Spleen (tissue), 11 donors: ENCODE measurements at regions not wholly inside any gene's neighbourhood (a gene's known extent, or its start where the extent isn't known, plus 50 kb on each side); places are given as distances from the start of the nearest gene placed in this dataset.

ENCODE experiments used
- DNase-seq: peaks from one replicate; pipeline ENCODE4 v3.0.0-alpha.2; 2020
- H3K27ac ChIP-seq, 8 donors: fragments of 200-600 bp; sonication (generic) in 7 of 8; 1 replicate in 4 of 8; 2 replicates in 4 of 8; pipeline versions ENCODE4 v1.5.0 to v1.8.0; 2016 to 2021; ENCODE audit warnings: inconsistent platforms in 4 of 8, mild to moderate bottlenecking in 4 of 8, moderate library complexity in 1 of 8
- H3K27me3 ChIP-seq, 7 donors: fragments of 200-600 bp; sonication (generic) in 6 of 7; replicated peaks in 1 of 7; 1 replicate in 4 of 7; 2 replicates in 3 of 7; pipeline versions ENCODE4 v1.5.0 to v1.8.0; 2016 to 2021; ENCODE audit warnings: inconsistent platforms in 3 of 7, mild to moderate bottlenecking in 1 of 7
- H3K36me3 ChIP-seq, 6 donors: fragments of 200-600 bp; sonication (generic) in 5 of 6; 1 replicate in 4 of 6; 2 replicates in 2 of 6; pipeline versions ENCODE4 v1.5.0 to v1.8.0; 2016 to 2021; ENCODE audit warnings: inconsistent platforms in 2 of 6
- H3K4me1 ChIP-seq, 6 donors: fragments of 200-600 bp; sonication (generic) in 5 of 6; 1 replicate in 3 of 6; 2 replicates in 3 of 6; pipeline versions ENCODE4 v1.5.0 to v1.8.0; 2016 to 2021; ENCODE audit warnings: inconsistent platforms in 3 of 6
- H3K4me3 ChIP-seq, 8 donors: fragments of 200-600 bp; sonication (generic) in 7 of 8; 1 replicate in 4 of 8; 2 replicates in 4 of 8; pipeline versions ENCODE4 v1.5.0 to v1.8.0; 2016 to 2021; ENCODE audit warnings: inconsistent platforms in 4 of 8, mild to moderate bottlenecking in 4 of 8, moderate library complexity in 2 of 8
- H3K9me3 ChIP-seq, 8 donors: fragments of 200-600 bp; sonication (generic) in 7 of 8; 1 replicate in 4 of 8; 2 replicates in 4 of 8; pipeline versions ENCODE4 v1.5.0 to v1.8.0; 2016 to 2021; ENCODE audit warnings: inconsistent platforms in 4 of 8
- POLR2A ChIP-seq, 3 donors: fragments of 450-650 bp; IDR thresholded peaks; one replicate each; pipeline ENCODE4 v1.5.1; 2017; ENCODE audit warnings: antibody characterized with exemption in 3 of 3, mild to moderate bottlenecking in 1 of 3
- POLR2AphosphoS5 ChIP-seq, 3 donors: sonication (generic); formaldehyde crosslinking; IDR thresholded peaks; one replicate each; pipeline ENCODE4 v1.5.1; 2017; ENCODE audit warnings: antibody characterized with exemption in 3 of 3
- WGBS, 5 donors: extraction: QIAGEN DNeasy Blood & Tissue Kit in 3 of 5; methylation state at CpG; one replicate each; pipeline versions ENCODE4 v1.1.5 to v1.1.7; 2013 to 2018; 5-methylcytosine and 5-hydroxymethylcytosine counted together
- intact Hi-C: fragments of 100-400 bp; cut with DNase I; formaldehyde crosslinking; loops from one replicate; pipeline ENCODE4 v1.15.0; 2023; ENCODE audit warnings: low total_unique reads
- TF ChIP-seq, protein P1 (sequence below), 11 experiments: fragments of 200-600 bp in 7 of 11; fragments of 450-650 bp in 4 of 11; sonication (generic) in 4 of 11; IDR thresholded peaks in 8 of 11; conservative IDR thresholded peaks in 3 of 11; 1 replicate in 7 of 11; 2 replicates in 4 of 11; pipeline versions ENCODE4 v1.4.0 to v1.8.0; 2016 to 2021; ENCODE audit warnings: antibody characterized with exemption in 11 of 11, inconsistent platforms in 4 of 11, mild to moderate bottlenecking in 1 of 11
- donor health status: healthy with polysubstance abuse.
- donor health status: DM: no; HTN: no; CAD: no; lungs with moderate emphysema.
- donor health status: DM: no; HTN: no; CAD: no.
- donor health status: Bipolar disorder and iron deficiency.
- donor health status: healthy.
- donor health status: DM: no; HTN: no; CAD: no.
- donor health status: DM: yes; HTN: yes; CAD: no.

DNA sequence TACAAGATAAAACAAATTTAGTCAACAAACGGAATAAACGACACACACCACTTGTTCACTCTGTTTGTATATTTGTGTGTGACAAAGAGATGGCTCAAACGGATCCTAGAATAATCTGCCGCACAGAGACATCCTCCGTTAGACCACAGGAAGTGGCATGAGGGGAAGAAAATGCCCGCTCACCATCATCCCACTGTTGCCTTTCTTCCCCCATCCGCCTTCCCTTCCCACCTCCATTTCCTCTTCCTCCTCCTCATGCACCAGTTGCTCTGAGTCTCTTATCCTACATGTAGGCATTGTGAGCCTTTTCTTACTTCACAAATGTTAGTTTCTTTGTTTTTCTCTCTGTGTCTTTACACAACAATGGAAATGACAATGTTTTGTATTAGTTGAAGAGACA is 228.5 kb upstream of the SMIM21 start:
- H3K27me3 ChIP-seq: no peaks in the 10 kb centered on the region
- WGBS, 5 donors: 32 to 42% (median 38%) methylated on average over 7 of the region's 7 CpGs
- no peak overlapping the region for H3K27ac ChIP-seq
- intact Hi-C loops: no loop called here
- H3K9me3 ChIP-seq: peaks cover 0 to 18% (median 13%) of the 10 kb centered on the region in 8 donors
- no peaks in the 10 kb centered on the region for H3K4me1 ChIP-seq
- H3K36me3 ChIP-seq: no peaks in the 10 kb centered on the region
- TF ChIP-seq POLR2AphosphoS5 (IDR thresholded peaks at IDR 0.05): no peak
- TF ChIP-seq POLR2A (IDR thresholded peaks at IDR 0.05): no peak
- TF ChIP-seq, protein P1, sequence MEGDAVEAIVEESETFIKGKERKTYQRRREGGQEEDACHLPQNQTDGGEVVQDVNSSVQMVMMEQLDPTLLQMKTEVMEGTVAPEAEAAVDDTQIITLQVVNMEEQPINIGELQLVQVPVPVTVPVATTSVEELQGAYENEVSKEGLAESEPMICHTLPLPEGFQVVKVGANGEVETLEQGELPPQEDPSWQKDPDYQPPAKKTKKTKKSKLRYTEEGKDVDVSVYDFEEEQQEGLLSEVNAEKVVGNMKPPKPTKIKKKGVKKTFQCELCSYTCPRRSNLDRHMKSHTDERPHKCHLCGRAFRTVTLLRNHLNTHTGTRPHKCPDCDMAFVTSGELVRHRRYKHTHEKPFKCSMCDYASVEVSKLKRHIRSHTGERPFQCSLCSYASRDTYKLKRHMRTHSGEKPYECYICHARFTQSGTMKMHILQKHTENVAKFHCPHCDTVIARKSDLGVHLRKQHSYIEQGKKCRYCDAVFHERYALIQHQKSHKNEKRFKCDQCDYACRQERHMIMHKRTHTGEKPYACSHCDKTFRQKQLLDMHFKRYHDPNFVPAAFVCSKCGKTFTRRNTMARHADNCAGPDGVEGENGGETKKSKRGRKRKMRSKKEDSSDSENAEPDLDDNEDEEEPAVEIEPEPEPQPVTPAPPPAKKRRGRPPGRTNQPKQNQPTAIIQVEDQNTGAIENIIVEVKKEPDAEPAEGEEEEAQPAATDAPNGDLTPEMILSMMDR (IDR thresholded peaks at IDR 0.05 in 8 of 11, conservative IDR thresholded peaks at IDR 0.05 in 3 of 11): no peak
- no peak overlapping the region for H3K4me3 ChIP-seq
- no peak for DNase-seq

DNA sequence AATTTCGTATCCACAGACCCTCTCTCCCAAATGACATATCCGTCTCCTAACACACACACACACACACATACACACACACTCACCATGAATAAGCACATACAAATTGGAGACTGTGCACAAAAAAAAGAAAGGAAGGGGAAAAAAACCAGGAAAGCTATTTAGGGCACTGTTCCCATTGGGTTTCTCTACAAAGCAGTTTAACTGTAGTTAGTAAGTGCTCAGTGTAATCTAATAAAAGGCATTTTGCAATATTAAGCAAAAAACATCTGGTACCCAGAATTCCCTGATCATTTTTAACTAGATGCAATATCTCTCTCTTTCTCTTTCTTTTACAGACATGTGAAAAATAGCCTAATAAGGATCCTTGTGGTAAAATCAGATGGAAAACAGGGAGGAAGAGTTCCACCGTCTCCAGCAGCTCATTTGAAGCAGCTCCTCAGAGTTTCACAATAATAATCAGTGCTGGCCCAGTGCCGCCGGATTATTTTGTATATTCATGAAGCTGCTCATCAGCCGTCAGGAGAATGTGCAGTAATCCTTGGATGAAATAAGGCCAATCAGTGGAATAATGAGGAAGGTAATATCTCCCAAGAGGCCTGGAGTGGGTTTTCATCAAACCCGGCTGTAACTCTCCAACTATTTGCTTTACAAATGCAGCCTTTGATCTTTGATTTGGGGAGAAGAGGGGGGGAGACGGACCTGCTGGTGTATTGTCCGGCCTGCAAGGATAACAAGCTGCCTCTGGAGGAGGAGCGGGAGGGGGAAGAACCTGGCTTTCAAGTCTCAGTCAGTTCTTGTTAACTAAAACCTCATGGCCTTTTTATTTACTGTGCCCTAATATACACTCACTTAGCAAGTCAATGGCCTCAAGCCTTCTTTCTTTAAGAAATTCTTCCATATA is 227.6 kb upstream of the SMIM21 start:
- Histone ChIP-seq H3K4me3 (no peak overlapping the region), H3K4me1 (no peaks in the 10 kb centered on the region), H3K27ac (no peak overlapping the region), H3K27me3 (no peaks in the 10 kb centered on the region), H3K9me3 (peaks cover 0 to 8% (median 4%) of the 10 kb centered on the region in 8 donors), H3K36me3 (no peaks in the 10 kb centered on the region)
- DNase-seq: no peak
- intact Hi-C loops: no loop called here
- no peak for TF ChIP-seq POLR2A (IDR thresholded peaks at IDR 0.05)
- WGBS, 5 donors: 79 to 86% (median 84%) methylated on average over 10 of the region's 10 CpGs

GRCh38 chr18:75654386-75654785 is 226.9 kb upstream of the SMIM21 start:
- no peaks in the 10 kb centered on the region for H3K27me3 ChIP-seq
- DNase-seq: no peak
- no peaks in the 10 kb centered on the region for H3K36me3 ChIP-seq
- H3K9me3 ChIP-seq: peaks cover 0 to 5% (median 0%) of the 10 kb centered on the region in 8 donors
- intact Hi-C loops: no loop called here
- 83 to 93% (median 91%) methylated on average over 6 of the region's 6 CpGs for WGBS, 5 donors
- TF ChIP-seq, protein P1 (IDR thresholded peaks at IDR 0.05 in 8 of 11, conservative IDR thresholded peaks at IDR 0.05 in 3 of 11): no peak
- TF ChIP-seq POLR2A (IDR thresholded peaks at IDR 0.05) (no peak), POLR2AphosphoS5 (IDR thresholded peaks at IDR 0.05) (no peak)
- H3K4me1 ChIP-seq: no peaks in the 10 kb centered on the region
- H3K4me3 ChIP-seq: no peak overlapping the region
- H3K27ac ChIP-seq: no peak overlapping the region

DNA sequence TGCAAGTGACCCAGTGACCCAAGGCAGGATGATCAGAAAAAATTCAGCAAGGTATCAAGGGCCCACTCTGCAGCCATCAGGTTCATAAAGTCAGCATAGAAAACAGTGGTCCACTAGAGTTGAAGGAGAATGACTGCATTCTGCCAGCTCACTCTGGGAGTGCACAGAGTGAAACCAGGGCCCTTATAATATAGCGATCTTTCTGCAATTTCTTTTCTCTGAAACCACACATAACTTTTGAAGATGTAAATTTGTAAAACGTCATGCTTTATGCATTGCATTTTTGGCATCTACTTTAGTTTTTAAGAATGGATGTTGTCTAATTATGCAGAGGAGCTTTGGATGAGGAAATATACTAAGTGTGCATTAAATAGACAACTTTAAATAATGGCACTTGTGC is 225.0 kb upstream of the SMIM21 start:
- Histone ChIP-seq H3K36me3 (no peaks in the 10 kb centered on the region), H3K27ac (no peak overlapping the region), H3K27me3 (no peaks in the 10 kb centered on the region), H3K4me3 (no peak overlapping the region), H3K9me3 (peaks cover 0 to under 1% (median 0%) of the 10 kb centered on the region in 8 donors), H3K4me1 (no peaks in the 10 kb centered on the region)
- no peak for TF ChIP-seq POLR2A (IDR thresholded peaks at IDR 0.05)
- TF ChIP-seq, protein P1 (IDR thresholded peaks at IDR 0.05 in 8 of 11, conservative IDR thresholded peaks at IDR 0.05 in 3 of 11): no peak
- WGBS, 5 donors: 74 to 81% (median 78%) methylated on average over 2 of the region's 2 CpGs
- no peak for DNase-seq
- intact Hi-C loops: no loop called here
